NCI-H1417 (cell line): ENCODE measurements at regions not wholly inside any gene's neighbourhood (a gene's known extent, or its start where the extent isn't known, plus 50 kb on each side); places are given as distances from the start of the nearest gene placed in this dataset.

Source experiments
- DNase-seq, 3 experiments: peaks; one replicate each; lab custom pipeline; 2025; lab: John Stamatoyannopoulos, UW

DNA sequence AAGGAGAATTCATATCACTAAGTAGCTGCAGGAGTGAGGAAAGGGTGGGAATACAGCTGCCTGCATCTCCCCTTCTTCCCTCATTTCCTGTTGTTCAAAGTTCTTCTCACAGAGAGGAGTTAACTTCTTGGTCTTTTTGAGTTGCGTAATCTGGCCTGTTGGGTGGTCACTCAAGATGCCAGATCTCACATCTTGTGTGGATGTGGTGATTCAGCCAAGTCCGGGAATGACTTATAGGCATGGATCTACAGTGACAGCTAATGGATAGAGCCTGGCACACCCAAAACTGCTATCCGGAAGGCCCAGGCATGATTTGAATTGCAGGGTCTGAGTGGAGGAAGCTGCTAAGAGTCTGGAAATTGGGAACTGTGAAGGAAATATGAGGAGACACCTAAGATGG lies 100.2 kb upstream of the SLC35B3 start:
- DNase-seq, result no peak

DNA sequence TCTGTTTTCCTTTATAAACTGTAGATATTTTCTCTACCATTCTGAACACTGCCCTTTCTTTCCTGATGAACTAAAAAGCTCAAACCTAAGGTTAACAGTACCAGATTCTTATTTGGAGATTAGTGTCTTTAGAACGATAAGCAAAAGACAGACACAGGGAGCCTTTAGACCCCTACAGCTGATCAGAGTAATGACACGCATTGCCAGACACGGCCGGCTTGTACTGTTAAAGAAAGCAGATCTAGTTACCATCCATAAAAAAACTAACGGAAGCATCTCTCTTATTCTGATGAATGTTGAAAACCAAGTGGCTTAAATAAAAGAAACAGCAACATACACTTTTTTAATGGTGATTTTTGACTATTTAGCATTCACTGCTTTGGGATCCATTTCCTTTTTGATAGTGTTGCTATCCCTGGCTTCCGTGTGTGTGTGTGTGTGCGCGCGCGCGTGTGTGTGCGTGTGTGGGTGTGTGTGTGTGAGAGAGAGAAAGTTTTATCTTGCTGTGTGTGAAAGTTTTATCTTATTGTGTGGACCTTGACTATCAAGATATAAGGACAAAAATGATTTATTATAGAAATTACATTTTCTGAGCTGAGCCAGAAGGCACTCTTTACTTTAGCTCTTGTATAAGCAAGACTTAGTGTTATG lies 95.6 kb upstream of the SLC35B3 start:
- peak in 1 of 3 experiments; percentile 39 for DNase-seq

DNA sequence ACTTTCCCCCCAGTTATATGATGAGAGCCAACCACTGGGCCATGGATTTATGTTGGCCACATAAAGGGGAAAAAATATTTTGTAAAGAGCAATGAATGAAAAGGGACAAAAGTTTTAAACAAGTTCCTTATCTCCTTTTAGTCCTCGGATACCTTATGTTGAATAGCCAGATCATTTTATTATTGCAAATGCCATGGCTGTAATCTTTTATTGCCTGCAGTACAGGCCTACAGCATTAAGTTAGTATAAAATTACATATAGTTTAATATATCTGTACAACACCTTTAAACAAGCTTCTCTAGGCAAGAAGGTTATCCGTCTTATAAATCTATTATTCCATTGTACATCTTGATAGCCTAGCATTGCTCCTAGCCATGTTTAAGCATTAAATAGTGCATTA lies 93.9 kb upstream of the SLC35B3 start:
- DNase-seq, result no peak

DNA sequence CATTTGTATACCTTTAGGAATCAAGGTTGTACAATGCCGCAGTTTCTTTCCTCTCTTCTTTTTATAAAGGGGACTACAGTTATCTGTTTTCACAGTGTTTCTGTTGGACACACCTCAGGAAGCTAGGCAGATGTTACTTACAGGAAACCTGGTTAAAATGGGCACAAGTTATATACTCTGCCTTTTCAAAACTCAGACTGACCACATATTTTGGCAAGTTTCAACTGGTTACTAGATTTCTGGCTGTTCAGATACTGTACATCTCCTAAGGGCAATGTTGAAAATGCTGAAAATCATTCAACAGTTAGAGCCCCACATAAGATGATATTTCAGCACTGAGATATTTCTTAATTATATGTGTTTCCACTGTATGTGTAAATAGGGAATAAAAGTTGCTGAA lies 92.5 kb upstream of the SLC35B3 start:
- no peak for DNase-seq

DNA sequence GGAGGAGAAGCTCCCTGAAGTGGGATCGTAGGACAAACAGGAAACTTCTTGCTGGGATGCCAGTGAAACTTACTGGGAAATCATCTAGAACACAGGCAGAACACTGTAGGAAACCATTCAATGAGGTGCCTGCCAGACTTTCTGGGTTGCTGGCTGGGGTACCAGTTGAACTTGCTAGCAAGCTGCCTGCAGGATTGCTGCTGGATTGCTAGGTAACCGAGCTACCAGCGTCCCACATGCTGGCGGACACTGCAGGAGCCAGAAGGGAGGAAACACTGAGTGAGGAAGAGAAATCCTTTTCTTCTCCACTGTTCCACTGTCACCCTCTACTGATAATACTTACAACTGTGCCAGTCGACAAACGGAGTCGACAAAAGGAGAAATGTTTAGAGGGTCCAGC lies 91.3 kb upstream of the SLC35B3 start:
- no peak for DNase-seq

DNA sequence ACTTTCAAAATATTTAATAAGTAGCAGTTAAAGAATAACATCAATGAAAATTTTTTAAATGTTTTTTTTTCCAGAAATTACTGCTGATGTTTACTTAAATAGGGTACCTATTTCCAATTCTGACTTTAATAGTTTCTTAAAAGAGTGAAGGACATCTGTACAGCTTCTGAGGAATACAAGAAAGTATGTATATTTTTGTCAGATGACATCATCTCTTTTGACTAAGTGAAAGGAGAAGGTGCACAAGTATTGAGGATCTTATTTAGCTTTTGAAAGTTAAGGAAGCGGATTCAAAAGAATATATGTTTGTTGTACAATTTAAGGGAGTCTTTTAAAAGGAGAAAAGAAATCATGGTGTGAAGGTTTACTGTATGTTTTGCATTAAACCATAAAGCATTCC lies 90.0 kb upstream of the SLC35B3 start:
- no peak for DNase-seq

DNA sequence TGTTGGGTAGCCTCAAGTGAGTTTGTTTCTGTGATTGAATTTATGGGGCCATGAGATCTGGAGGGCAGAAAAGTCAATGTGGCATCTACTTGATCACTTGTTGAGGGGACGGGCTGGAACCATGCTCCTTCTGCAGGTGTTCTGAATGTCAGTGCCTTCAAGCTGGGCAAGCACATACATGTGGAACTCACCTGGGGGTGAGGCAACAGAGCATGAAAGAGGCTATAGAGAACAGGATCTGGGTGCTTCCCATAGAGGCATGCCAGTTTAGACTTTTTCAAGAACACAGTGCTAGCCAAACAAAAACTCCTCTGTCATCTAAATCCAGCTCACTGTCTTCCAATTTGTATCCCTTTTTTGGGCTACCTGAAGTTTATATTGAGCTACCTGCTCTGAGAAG lies 77.8 kb upstream of the SLC35B3 start:
- DNase-seq, result peak in 2 of 3 experiments; percentile 11 to 38

DNA sequence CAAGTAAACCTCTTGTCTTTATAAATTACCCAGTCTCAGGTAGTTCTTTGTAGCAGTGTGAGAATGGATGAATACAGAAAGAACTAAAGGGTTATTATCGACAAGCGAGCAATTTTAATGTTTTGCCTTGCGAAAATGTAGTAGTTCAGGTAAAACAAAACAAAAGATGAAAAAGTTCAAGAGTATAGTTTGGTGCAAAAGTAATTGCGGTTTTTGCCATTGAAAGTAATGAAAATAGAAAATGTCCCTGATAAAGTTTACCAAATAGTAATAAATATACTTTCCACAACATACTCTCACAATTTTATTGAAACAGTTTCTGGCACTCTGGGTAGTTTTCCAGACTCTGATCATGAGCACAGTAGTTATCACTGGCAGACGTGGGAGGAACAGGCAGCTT lies 71.9 kb upstream of the SLC35B3 start:
- no peak for DNase-seq

DNA sequence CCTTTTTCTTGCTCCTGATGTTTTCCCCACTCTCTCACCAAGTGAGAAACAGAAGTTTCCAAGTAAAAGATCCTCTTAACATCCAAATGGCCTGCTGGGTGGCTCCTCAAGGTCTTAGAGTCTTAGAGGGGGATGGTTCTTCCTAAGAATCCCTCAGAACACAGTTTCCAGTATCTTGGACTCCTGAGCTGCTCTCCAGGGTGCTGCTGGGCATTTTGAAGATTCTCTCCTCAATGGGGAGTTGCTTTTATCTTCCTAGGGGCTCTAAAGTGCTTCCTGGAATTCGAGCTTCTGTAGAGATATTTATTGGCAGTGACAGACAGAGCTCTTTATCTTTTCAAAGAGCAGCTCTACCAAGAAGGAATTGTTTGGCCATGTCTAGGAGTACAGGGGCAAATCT lies 70.8 kb upstream of the SLC35B3 start:
- no peak for DNase-seq

DNA sequence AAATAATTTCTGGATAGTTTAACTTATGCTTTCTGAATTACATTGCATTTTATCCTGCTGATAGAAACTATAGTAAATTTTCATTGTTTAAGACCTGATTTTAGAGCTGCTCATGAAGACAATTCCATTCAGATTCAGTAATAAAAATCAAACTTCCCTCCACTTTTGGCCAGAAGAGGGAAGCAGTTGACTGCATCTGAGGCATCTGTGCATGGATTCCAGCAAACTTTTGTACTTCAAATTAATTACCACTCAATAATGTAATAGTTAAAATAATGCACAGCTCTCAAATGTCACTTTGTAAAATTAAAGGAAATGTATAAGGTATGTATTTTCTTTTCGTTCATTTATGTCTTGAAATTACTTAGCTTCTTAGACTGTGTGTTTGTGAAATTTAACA lies 64.2 kb upstream of the SLC35B3 start:
- DNase-seq, result peak in 1 of 3 experiments; percentile 51

DNA sequence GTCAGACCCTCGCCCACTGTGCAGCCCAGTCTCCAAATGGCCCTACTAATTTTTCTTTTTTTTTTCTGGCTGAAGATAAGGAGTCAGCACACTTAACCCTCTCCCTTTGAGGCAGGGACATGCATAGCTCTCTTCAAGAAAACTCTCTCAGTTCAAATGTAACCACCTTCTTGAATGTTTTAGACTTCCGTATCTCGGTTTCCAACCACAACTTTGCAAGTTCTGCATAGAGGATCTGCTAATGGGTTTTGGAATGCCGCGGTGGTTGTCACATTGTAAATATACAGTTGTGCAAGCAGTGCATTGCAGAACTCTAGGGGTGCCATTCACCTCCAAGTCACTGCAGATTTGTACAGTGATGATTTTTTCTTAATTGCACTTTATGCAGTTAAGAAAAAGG lies 59.4 kb upstream of the SLC35B3 start:
- no peak for DNase-seq

DNA sequence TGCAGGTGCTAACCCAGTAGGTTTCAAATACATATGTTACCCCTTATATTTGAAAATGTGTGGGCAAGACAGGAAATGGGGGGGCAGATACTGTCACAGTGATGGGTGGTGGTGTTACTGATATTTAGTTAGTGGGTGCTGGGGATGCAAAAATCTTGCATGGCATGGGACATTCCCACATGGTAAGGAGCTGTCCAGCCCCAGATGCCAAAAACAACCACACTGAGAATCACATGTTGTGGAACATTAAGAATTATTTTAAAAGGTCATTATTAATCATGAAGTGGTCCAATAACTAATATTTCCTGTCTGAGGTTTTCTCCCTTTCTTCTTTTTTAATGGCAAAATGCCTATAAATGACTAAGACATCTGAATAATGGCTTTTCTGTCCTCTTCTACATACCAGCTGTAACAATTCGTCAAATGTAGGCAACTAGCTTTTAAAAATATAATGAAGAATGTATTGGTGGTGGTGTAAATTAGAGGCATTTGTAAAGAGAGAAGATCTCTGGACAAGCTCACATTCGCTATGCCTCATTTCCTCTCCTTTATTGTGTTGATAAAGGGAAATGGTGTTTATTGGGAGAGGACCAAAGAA lies 57.3 kb upstream of the SLC35B3 start:
- peak in 1 of 3 experiments; percentile 3 for DNase-seq
